ENCODE measurements at regions not wholly inside any gene's neighbourhood (a gene's known extent, or its start where the extent isn't known, plus 50 kb on each side); places are given as distances from the start of the nearest gene placed in this dataset.
"Not testable (repeated sequence)": the region's sequence is repeated elsewhere in the genome, so short reads cannot be mapped to it uniquely, and the experiment has no call there.

DNA sequence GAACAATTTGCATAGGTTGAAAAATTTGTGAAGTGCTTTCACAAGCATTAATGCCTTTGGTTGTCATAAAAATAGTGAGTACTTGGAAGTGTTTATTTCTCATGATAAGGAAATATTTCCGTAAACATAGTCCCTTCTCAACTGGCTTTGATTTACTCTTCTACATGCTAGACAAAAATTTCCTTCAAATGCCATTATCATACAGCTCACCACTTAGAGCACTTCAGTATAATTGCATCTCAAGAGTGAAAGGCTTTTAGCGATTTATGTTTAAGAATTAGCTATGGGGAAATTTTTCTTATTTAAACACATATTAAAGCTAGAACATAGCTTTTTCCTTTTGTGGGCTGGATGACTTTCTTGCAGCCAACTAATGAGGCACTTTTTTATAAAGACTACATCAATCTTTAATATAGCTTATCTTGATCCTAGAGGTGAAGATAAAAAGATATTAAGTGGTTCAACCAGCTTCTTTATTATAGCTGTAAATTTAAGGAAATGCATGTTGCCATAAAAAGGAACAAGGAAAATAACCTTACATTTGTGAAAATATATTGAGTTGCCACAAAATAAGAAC, 656.8 kb downstream of the SLITRK6 start:
- Histone ChIP-seq H2AFZ (ENCODE audit: low read depth, low read length) (no peak overlapping the region), H3K27me3 (ENCODE audit: insufficient read depth, low read length) (no peaks in the 10 kb centered on the region), H3K9me3 (ENCODE audit: low read length) (no peaks in the 10 kb centered on the region), H3K4me3 (ENCODE audit: low read length) (no peak overlapping the region), H3K4me1 (ENCODE audit: insufficient read depth, low read length) (peaks cover 8% of the 10 kb centered on the region), H3K36me3 (ENCODE audit: insufficient read depth, low read length) (no peaks in the 10 kb centered on the region)

DNA sequence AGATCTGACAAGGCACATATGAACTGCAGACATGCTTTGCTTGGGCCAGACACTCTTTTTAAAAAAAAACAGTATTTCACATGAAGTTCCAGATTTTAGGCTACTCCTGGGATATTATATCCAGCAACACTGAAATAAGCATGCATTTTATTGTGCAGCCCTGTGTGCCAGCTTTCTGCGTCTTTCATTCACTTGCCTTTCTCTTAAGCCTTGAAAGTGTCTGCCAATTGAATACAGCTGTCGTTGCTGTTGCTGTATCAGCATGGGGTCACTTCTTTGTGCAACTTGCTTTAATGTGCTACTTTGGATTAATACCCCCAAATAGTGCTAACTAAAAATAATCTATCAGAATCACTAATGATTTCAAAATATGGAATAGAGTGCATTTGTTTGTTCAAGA, 657.8 kb downstream of the SLITRK6 start:
- no peaks in the 10 kb centered on the region for H3K27me3 ChIP-seq (ENCODE audit: insufficient read depth, low read length)
- H3K9me3 ChIP-seq (ENCODE audit: low read length), result no peaks in the 10 kb centered on the region
- H2AFZ ChIP-seq (ENCODE audit: low read depth, low read length), result no peak overlapping the region
- H3K4me1 ChIP-seq (ENCODE audit: insufficient read depth, low read length), result peaks cover 8% of the 10 kb centered on the region
- H3K36me3 ChIP-seq (ENCODE audit: insufficient read depth, low read length), result no peaks in the 10 kb centered on the region
- no peak overlapping the region for H3K4me3 ChIP-seq (ENCODE audit: low read length)

DNA sequence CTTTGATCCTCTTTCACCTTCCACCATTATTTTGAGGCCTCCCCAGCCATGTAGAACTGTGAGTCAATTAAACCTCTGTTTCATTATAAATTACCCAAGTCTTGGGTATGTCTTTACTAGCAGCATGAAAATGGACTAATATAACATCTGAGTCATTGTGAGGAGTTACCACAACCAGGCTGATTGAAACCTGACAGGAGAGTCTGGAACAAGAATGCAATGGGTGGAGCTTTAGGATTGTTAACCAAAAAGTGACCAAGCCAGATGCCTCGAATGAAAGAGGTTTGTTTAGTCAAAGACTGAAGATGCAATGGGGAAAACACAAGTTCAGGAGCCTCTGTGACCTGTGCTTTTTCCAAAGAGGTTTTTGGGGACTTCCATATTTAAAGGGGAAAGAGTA, 659.0 kb downstream of the SLITRK6 start:
- Histone ChIP-seq H2AFZ (ENCODE audit: low read depth, low read length) (no peak overlapping the region), H3K4me3 (ENCODE audit: low read length) (no peak overlapping the region), H3K4me1 (ENCODE audit: insufficient read depth, low read length) (peaks cover 8% of the 10 kb centered on the region), H3K9me3 (ENCODE audit: low read length) (no peaks in the 10 kb centered on the region), H3K27me3 (ENCODE audit: insufficient read depth, low read length) (no peaks in the 10 kb centered on the region), H3K36me3 (ENCODE audit: insufficient read depth, low read length) (no peaks in the 10 kb centered on the region)

DNA sequence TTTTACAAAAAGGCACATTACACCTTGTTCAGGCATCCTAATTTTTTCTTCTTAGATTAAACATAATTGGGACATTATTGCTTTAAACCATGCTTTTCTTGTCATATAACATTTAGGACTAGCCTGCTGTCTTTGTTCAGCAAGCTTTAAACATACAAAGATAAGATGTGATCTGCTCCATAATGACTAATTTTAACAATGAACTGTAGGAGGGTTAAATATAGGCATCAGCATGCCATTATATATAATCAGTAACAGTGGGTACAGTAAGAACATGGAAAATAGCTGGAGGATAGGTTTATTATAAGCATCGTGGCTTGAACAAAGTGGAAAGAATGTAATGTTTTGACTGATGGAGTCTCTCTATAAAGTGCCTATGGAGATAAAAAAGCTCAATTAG, 661.7 kb downstream of the SLITRK6 start:
- Histone ChIP-seq H2AFZ (ENCODE audit: low read depth, low read length) (no peak overlapping the region), H3K4me1 (ENCODE audit: insufficient read depth, low read length) (peaks cover 8% of the 10 kb centered on the region), H3K9me3 (ENCODE audit: low read length) (no peaks in the 10 kb centered on the region), H3K36me3 (ENCODE audit: insufficient read depth, low read length) (no peaks in the 10 kb centered on the region), H3K4me3 (ENCODE audit: low read length) (no peak overlapping the region), H3K27me3 (ENCODE audit: insufficient read depth, low read length) (no peaks in the 10 kb centered on the region)

DNA sequence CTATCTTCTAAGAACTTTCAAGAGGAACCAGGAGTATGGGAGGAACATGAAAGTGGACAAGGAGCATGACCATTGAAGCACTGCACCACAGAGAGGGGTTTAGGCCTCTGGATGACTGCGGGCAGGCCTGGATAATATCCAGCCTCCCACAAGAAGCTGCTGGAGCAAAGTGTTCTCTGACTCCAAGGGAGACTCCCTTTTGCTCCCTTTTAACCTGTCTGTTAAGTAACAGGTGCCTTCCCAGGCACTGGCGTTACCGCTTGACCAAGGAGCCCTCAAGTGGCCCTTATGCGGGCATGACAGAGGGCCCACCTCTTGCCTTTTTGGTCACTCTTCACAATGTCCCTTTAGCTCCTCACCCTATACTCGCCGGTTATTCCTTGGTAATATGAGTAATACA, 666.2 kb downstream of the SLITRK6 start:
- Histone ChIP-seq H2AFZ (ENCODE audit: low read depth, low read length) (no peak overlapping the region), H3K36me3 (ENCODE audit: insufficient read depth, low read length) (no peaks in the 10 kb centered on the region), H3K4me3 (ENCODE audit: low read length) (no peak overlapping the region), H3K9me3 (ENCODE audit: low read length) (no peaks in the 10 kb centered on the region), H3K27me3 (ENCODE audit: insufficient read depth, low read length) (no peaks in the 10 kb centered on the region), H3K4me1 (ENCODE audit: insufficient read depth, low read length) (no peaks in the 10 kb centered on the region)

DNA sequence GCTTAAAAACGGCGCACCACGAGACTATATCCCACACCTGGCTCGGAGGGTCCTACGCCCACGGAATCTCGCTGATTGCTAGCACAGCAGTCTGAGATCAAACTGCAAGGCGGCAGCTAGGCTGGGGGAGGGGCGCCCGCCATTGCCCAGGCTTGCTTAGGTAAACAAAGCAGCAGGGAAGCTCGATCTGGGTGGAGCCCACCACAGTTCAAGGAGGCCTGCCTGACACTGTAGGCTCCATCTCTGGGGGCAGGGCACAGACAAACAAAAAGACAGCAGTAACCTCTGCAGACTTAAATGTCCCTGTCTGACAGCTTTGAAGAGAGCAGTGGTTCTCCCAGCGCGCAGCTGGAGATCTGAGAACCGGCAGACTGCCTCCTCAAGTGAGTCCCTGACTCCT, 675.7 kb downstream of the SLITRK6 start:
- H3K36me3 ChIP-seq (ENCODE audit: insufficient read depth, low read length); H3K4me3 ChIP-seq (ENCODE audit: low read length); H3K4me1 ChIP-seq (ENCODE audit: insufficient read depth, low read length); H3K9me3 ChIP-seq (ENCODE audit: low read length); H2AFZ ChIP-seq (ENCODE audit: low read depth, low read length); H3K27me3 ChIP-seq (ENCODE audit: insufficient read depth, low read length): not testable (repeated sequence)

DNA sequence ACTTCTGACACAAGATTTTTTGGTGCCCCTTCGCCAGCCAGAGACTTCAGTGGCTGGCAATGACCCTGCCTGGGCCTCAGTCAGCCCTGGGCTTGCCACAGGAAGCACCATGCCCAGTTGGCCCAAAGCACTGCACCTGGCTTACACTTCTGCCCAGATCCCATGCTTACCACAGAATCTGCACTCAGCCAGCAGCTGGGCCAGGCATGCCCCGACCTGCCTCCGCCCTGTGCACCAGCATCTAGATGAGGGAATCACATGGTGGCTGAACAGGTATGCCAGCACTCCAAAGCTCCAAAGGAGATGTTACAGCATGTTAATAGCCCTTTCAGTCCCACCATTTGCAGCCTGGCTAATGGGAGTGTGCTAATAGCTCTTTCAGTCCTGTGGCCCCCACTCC, 690.9 kb downstream of the SLITRK6 start:
- no peaks in the 10 kb centered on the region for H3K36me3 ChIP-seq (ENCODE audit: insufficient read depth, low read length)
- no peaks in the 10 kb centered on the region for H3K9me3 ChIP-seq (ENCODE audit: low read length)
- H3K27me3 ChIP-seq (ENCODE audit: insufficient read depth, low read length), result no peaks in the 10 kb centered on the region
- no peaks in the 10 kb centered on the region for H3K4me1 ChIP-seq (ENCODE audit: insufficient read depth, low read length)
- no peak overlapping the region for H2AFZ ChIP-seq (ENCODE audit: low read depth, low read length)
- H3K4me3 ChIP-seq (ENCODE audit: low read length), result no peak overlapping the region

DNA sequence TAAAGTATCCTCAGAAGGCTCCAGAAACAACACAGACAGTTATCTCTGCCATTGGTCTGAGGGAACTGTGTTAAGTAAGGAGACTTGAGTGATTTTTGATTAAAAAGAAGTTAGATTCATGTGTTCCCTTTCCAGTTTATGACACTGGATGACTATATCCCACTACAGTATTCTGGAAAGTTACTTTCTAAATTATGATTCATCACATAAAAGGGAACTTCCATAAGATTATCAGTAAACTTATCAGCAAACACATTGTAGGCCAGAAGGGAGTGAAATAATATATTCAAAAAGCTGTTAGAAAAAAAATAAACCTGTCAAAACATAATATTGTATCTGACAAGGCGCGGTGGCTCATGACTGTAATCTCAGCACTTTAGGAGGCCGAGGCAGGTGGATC, 700.0 kb downstream of the SLITRK6 start:
- no peaks in the 10 kb centered on the region for H3K27me3 ChIP-seq (ENCODE audit: insufficient read depth, low read length)
- H3K4me3 ChIP-seq (ENCODE audit: low read length), result no peak overlapping the region
- H3K9me3 ChIP-seq (ENCODE audit: low read length), result no peaks in the 10 kb centered on the region
- no peaks in the 10 kb centered on the region for H3K4me1 ChIP-seq (ENCODE audit: insufficient read depth, low read length)
- H2AFZ ChIP-seq (ENCODE audit: low read depth, low read length), result no peak overlapping the region
- H3K36me3 ChIP-seq (ENCODE audit: insufficient read depth, low read length), result no peaks in the 10 kb centered on the region

DNA sequence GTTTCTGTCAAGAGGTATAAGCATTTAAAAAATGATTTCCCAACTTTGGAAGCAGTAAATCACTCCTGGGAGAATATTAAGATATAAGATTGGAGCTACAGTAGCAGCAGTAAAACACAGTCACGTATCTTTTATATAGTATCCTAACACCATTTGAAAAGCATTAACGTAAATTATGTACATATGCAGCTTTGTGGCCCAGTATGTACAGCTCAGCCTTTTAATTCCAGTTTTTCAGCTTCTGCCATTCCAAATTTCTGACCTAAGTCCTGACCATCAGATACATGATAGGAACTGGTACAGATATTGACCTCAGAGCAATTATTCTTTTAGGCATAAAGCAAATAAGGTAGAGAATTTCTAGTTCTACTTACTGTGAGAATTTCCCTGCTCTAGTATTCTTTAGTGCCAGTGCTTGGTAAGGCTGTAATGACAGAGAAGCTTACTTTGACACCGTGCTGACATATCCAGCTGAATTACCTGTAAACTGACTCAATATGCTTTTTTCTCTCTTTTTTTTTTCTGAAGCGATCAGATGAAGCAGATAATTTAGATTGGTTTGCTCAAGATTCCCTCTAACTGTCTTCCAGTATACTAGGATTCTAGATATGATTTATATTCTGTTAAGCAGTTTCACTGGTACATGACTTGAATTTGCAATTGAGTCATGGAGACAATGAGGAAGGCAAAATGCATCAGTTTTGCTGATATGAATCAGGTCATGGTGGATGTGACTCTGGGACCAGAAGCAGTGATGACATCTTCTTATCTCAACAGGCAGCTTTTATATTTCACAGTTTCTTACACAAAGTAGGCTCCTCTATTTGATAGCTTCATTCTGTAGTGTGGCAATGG, 703.6 kb downstream of the SLITRK6 start:
- H3K4me3 ChIP-seq (ENCODE audit: low read length), result no peak overlapping the region
- no peaks in the 10 kb centered on the region for H3K36me3 ChIP-seq (ENCODE audit: insufficient read depth, low read length)
- no peaks in the 10 kb centered on the region for H3K27me3 ChIP-seq (ENCODE audit: insufficient read depth, low read length)
- H2AFZ ChIP-seq (ENCODE audit: low read depth, low read length), result no peak overlapping the region
- H3K4me1 ChIP-seq (ENCODE audit: insufficient read depth, low read length), result no peaks in the 10 kb centered on the region
- H3K9me3 ChIP-seq (ENCODE audit: low read length), result no peaks in the 10 kb centered on the region

DNA sequence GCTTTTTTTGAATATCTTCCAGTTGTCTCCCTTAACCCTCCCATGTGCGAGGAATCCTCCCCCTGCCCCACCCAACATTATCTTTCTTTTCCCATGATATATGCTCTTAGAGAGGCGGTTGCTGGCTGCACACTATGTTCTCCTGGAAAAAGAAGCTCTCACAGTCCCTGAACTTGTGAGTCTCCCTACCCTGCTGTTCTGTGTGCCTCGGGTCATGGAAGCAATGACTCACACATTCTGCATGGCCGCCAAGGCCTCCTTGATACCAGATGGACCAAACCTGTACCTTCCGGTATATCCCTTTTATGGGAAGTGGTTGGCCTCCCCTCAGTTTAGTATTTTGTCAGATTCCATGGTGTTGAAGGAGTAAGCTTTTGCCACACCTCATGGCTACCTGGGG, 705.4 kb downstream of the SLITRK6 start:
- no peaks in the 10 kb centered on the region for H3K4me1 ChIP-seq (ENCODE audit: insufficient read depth, low read length)

DNA sequence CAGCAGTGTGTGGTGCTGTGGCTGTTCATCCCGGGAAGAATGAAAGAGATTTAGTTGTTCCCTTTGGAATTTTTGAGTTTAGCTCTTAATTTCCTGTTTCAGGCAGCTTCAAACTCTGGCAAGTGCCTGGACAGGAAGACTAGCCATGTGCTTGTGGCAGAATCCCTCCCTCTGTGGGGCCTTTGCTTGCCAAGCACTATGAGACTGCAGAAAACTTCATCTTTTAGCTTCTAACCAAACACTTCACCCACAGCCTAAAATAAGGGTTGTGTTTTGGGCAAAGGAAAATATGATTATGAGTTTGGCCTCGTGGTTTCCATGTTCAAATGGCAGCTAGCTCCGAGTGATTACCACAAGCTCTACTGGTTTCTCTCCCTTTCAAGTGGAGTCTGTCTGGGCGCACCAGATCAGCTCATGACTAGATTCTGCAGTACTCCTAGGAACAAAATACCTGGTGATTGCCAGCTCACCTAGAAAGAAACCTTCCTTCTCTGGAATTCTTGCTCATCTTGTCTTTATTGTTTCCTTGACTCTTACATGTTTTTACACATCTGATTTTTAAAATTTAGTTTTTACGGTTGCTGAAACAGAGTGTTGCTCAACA, 707.5 kb downstream of the SLITRK6 start:
- H3K4me3 ChIP-seq (ENCODE audit: low read length), result no peak overlapping the region
- no peaks in the 10 kb centered on the region for H3K27me3 ChIP-seq (ENCODE audit: insufficient read depth, low read length)
- H3K9me3 ChIP-seq (ENCODE audit: low read length), result no peaks in the 10 kb centered on the region
- H3K36me3 ChIP-seq (ENCODE audit: insufficient read depth, low read length), result no peaks in the 10 kb centered on the region
- no peak overlapping the region for H2AFZ ChIP-seq (ENCODE audit: low read depth, low read length)
- no peaks in the 10 kb centered on the region for H3K4me1 ChIP-seq (ENCODE audit: insufficient read depth, low read length)

More for the DNA sequence above, 705.4 kb downstream of the SLITRK6 start:
- no peak overlapping the region for H2AFZ ChIP-seq (ENCODE audit: low read depth, low read length)
- no peaks in the 10 kb centered on the region for H3K9me3 ChIP-seq (ENCODE audit: low read length)
- no peak overlapping the region for H3K4me3 ChIP-seq (ENCODE audit: low read length)
- no peaks in the 10 kb centered on the region for H3K27me3 ChIP-seq (ENCODE audit: insufficient read depth, low read length)
- no peaks in the 10 kb centered on the region for H3K36me3 ChIP-seq (ENCODE audit: insufficient read depth, low read length)

DNA sequence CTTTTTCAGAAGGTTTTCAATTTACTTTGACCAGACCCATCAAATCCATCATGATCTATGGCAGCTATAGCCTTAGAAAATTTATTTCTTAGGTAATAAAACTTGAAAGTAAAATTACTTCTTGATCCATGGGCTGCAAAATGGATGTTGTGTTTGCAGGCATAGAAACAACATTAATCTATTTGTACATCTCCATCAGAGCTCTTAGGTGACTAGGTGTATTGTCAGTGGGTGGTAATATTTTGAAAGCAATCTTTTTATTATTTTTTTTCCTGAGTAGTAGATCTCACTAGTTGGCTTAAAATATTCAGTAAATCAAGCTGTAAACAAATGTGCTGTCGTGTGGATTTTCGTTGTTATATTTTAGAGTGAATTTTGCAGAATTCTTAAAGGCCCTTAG, 710.0 kb downstream of the SLITRK6 start:
- Histone ChIP-seq H3K4me3 (ENCODE audit: low read length) (no peak overlapping the region), H3K4me1 (ENCODE audit: insufficient read depth, low read length) (no peaks in the 10 kb centered on the region), H3K27me3 (ENCODE audit: insufficient read depth, low read length) (no peaks in the 10 kb centered on the region), H3K9me3 (ENCODE audit: low read length) (no peaks in the 10 kb centered on the region), H2AFZ (ENCODE audit: low read depth, low read length) (no peak overlapping the region), H3K36me3 (ENCODE audit: insufficient read depth, low read length) (no peaks in the 10 kb centered on the region)

DNA sequence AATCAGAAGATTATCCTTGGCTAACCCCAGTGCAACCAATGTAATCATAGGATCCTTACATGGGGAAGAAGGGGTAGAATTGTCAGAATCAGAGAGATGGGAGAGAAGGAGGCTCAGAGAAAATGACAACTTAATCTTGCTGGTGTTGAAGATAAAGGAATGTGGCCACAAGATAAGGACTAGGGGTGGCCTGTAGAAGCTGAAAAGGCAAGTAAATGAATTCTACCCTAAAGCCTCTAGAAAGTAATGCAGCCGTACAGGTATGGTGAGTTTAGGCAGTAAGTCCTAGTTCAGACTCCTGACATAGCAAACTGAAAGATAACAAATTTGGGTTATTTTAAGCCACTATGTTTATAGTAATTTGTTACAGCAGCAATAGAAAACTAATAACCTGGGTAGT, 718.5 kb downstream of the SLITRK6 start:
- H2AFZ ChIP-seq (ENCODE audit: low read depth, low read length), result peak overlapping the region; percentile 16
- H3K27me3 ChIP-seq (ENCODE audit: insufficient read depth, low read length), result no peaks in the 10 kb centered on the region
- no peaks in the 10 kb centered on the region for H3K36me3 ChIP-seq (ENCODE audit: insufficient read depth, low read length)
- H3K9me3 ChIP-seq (ENCODE audit: low read length), result no peaks in the 10 kb centered on the region
- H3K4me3 ChIP-seq (ENCODE audit: low read length), result no peak overlapping the region
- H3K4me1 ChIP-seq (ENCODE audit: insufficient read depth, low read length), result no peaks in the 10 kb centered on the region

Data from neuron (in vitro differentiated cells).